LNCAP (cell line): ENCODE measurements at regions not wholly inside any gene's neighbourhood (a gene's known extent, or its start where the extent isn't known, plus 50 kb on each side); places are given as distances from the start of the nearest gene placed in this dataset.

Source experiments
- TF ChIP-seq, protein P1 (sequence below): fragments of 450-650 bp; IDR thresholded peaks from 2 replicates; pipeline ENCODE4 v1.5.1; 2017; ENCODE audit warnings: mild to moderate bottlenecking

GRCh38 chr6:85911067-85911466 is 268.4 kb upstream of the SYNCRIP start:
- TF ChIP-seq, protein P1, sequence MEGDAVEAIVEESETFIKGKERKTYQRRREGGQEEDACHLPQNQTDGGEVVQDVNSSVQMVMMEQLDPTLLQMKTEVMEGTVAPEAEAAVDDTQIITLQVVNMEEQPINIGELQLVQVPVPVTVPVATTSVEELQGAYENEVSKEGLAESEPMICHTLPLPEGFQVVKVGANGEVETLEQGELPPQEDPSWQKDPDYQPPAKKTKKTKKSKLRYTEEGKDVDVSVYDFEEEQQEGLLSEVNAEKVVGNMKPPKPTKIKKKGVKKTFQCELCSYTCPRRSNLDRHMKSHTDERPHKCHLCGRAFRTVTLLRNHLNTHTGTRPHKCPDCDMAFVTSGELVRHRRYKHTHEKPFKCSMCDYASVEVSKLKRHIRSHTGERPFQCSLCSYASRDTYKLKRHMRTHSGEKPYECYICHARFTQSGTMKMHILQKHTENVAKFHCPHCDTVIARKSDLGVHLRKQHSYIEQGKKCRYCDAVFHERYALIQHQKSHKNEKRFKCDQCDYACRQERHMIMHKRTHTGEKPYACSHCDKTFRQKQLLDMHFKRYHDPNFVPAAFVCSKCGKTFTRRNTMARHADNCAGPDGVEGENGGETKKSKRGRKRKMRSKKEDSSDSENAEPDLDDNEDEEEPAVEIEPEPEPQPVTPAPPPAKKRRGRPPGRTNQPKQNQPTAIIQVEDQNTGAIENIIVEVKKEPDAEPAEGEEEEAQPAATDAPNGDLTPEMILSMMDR, result no peak

DNA sequence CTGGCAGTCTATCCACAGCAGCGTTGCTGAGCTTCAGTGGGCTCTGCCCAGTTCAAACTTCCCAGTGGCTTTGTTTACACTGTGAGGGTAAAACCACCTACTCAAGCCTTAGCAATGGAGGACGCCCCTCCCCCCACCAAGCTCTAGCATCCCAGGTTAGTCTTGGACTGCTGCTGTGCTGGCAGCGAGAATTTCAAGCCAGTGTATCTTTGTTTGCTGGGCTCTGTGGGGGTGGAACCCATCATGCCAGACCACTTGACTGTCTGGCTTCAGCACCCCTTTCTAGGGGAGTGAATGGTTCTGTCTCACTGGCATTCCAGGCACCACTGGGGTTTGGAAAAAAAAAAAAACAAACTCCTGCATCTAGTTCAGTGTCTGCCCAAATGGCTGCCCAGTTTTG is 249.7 kb upstream of the SYNCRIP start:
- TF ChIP-seq, protein P1, result no peak

- TF ChIP-seq, protein P1, result no peak
Observed at GRCh38 chr6:85887461-85887860, 244.8 kb upstream of the SYNCRIP start.

DNA sequence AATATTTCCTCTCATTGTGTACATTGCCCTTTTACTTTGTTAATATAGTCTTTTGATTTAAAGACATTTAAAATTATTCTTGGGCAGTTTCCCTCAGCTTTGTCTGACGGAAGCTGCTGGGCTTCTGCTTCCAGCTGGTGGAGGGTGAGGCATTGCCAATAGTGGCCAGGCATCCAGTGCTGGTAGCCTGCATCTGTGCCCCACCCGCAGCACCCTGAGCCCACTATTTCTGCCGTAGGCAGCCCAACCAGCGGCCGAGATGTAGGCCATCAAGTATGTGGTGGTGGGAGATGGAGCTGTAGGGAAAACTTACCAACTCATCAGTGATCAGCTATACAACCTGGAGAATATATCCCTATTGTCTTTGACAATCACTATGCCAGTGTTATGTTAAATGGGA is 226.0 kb upstream of the SYNCRIP start:
- TF ChIP-seq, protein P1, result no peak

GRCh38 chr6:85867595-85867994 is 224.9 kb upstream of the SYNCRIP start:
- TF ChIP-seq, protein P1, result no peak

DNA sequence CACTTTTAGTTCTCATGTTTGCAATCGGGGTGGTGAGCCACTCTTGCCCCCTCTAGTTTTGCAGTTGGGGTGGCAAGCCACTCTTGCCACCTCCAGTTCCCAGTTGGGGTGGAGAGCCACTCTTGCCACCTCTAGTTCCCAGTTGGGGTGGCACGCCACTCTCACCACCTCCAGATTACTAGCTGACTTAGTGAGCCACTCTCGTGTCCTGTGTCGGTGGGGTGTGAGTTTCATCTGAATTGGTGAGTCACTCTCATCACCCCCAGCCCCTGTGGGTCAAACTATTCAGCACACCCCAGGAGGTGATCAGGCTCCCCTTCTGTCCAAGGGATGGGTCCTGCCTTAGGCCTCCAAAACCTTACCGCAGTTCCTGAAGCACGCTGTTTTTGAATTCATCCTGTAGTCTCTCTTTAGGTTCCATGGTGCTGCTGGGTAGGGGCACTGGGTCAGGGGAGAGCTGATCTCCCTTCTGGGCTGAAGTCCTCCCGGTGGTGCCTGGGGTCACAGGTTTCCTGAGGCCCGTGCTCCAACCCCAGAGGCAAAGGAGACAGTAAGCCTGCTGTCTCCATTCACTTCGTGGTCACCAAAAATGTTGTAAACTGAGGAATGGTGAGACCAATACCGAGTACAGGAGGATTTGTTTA is 224.2 kb upstream of the SYNCRIP start:
- TF ChIP-seq, protein P1, result no peak

DNA sequence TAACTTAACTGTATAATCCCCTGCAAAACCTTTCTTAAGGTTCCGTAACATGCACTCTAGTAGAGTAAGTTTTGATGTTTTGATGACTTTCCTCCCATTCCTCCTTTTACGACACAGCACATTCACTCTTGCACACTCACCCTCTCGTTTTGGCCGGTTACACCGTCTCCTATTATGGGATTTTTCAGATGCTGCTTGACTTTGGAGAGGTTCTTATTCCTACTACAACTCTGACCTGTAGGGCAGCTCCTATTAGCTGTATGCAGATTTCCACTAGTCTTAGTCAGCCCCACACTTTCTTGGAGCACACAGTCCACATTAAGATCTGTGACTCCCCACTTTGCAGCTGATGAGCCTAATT is 223.7 kb upstream of the SYNCRIP start:
- TF ChIP-seq, protein P1, result no peak
